22Rv1 (cell line): ENCODE measurements at regions not wholly inside any gene's neighbourhood (a gene's known extent, or its start where the extent isn't known, plus 50 kb on each side); places are given as distances from the start of the nearest gene placed in this dataset.

Experiments
- H3K27ac ChIP-seq: fragments of 450-650 bp; 2 replicates; pipeline ENCODE4 v1.5.1; 2017
- CTCF ChIP-seq: fragments of 450-650 bp; IDR thresholded peaks from 2 replicates; pipeline ENCODE4 v1.5.1; 2017; ENCODE audit warnings: mild to moderate bottlenecking
- ZFX ChIP-seq: fragments of 450-650 bp; IDR thresholded peaks from 2 replicates; pipeline ENCODE4 v1.6.1; 2017; ENCODE audit warnings: antibody characterized with exemption, borderline replicate concordance

GRCh38 chr3:64358853-64359252 lies 133.6 kb upstream of the PRICKLE2 start:
- no peak for TF ChIP-seq CTCF
- TF ChIP-seq ZFX: no peak
- H3K27ac ChIP-seq: no peak overlapping the region

GRCh38 chr3:64358176-64358575 lies 132.9 kb upstream of the PRICKLE2 start:
- H3K27ac ChIP-seq: no peak overlapping the region
- TF ChIP-seq ZFX (no peak), CTCF (no peak)

GRCh38 chr3:64357481-64357880 lies 132.2 kb upstream of the PRICKLE2 start:
- no peak overlapping the region for H3K27ac ChIP-seq

GRCh38 chr3:64355401-64355807 lies 130.1 kb upstream of the PRICKLE2 start:
- H3K27ac ChIP-seq: no peak overlapping the region
- TF ChIP-seq ZFX (no peak), CTCF (no peak)

More at GRCh38 chr3:64357481-64357880, 132.2 kb upstream of the PRICKLE2 start:
- TF ChIP-seq ZFX (no peak), CTCF (no peak)

GRCh38 chr3:64354956-64355355 lies 129.7 kb upstream of the PRICKLE2 start:
- no peak for TF ChIP-seq ZFX
- TF ChIP-seq CTCF: no peak
- no peak overlapping the region for H3K27ac ChIP-seq

- no peak for TF ChIP-seq ZFX
- no peak for TF ChIP-seq CTCF
- no peak overlapping the region for H3K27ac ChIP-seq
These were observed 129.0 kb upstream of the PRICKLE2 start for GRCh38 chr3:64354221-64354620.

GRCh38 chr3:64353226-64353625 lies 128.0 kb upstream of the PRICKLE2 start:
- H3K27ac ChIP-seq: no peak overlapping the region
- TF ChIP-seq ZFX (no peak), CTCF (no peak)
